ENCODE measurements at regions not wholly inside any gene's neighbourhood (a gene's known extent, or its start where the extent isn't known, plus 50 kb on each side); places are given as distances from the start of the nearest gene placed in this dataset.
"Not testable (repeated sequence)": the region's sequence is repeated elsewhere in the genome, so short reads cannot be mapped to it uniquely, and the experiment has no call there.

- DNase-seq = no peak
Measured at GRCh38 chr21:28580585-28580984, 412.1 kb downstream of the LTN1 start.

GRCh38 chr21:28579986-28580550 is 412.6 kb downstream of the LTN1 start:
- no peak for DNase-seq

GRCh38 chr21:28568692-28569091 is 424.0 kb downstream of the LTN1 start:
- no peak for DNase-seq

GRCh38 chr21:28563933-28564332 is 428.7 kb downstream of the LTN1 start:
- DNase-seq = not testable (repeated sequence)

- no peak for DNase-seq
Measured at GRCh38 chr21:28561772-28562171, 430.9 kb downstream of the LTN1 start.

GRCh38 chr21:28554660-28555475 is 437.8 kb downstream of the LTN1 start:
- DNase-seq = no peak

- no peak for DNase-seq
Measured at GRCh38 chr21:28550057-28550825, 442.4 kb downstream of the LTN1 start.

- DNase-seq = no peak
Measured at GRCh38 chr21:28548291-28548690, 444.4 kb downstream of the LTN1 start.

GRCh38 chr21:28547766-28548165 is 444.9 kb downstream of the LTN1 start:
- no peak for DNase-seq

GRCh38 chr21:28543975-28544374 is 448.7 kb downstream of the LTN1 start:
- DNase-seq = no peak

GRCh38 chr21:28541371-28542112 is 451.1 kb downstream of the LTN1 start:
- DNase-seq = no peak

GRCh38 chr21:28540514-28540913 is 452.2 kb downstream of the LTN1 start:
- DNase-seq = no peak

GRCh38 chr21:28539623-28539988 is 453.1 kb downstream of the LTN1 start:
- no peak for DNase-seq

GRCh38 chr21:28538987-28539622 is 453.6 kb downstream of the LTN1 start:
- no peak for DNase-seq

- no peak for DNase-seq
Measured at GRCh38 chr21:28537371-28538079, 455.2 kb downstream of the LTN1 start.

GRCh38 chr21:28532446-28532845 is 460.2 kb downstream of the LTN1 start:
- DNase-seq = no peak

GRCh38 chr21:28523367-28523766 is 469.3 kb downstream of the LTN1 start:
- DNase-seq = no peak

GRCh38 chr21:28522014-28522799 is 470.5 kb downstream of the LTN1 start:
- no peak for DNase-seq

GRCh38 chr21:28518630-28519029 is 474.0 kb downstream of the LTN1 start:
- DNase-seq = no peak

GRCh38 chr21:28516991-28517592 is 475.6 kb downstream of the LTN1 start:
- DNase-seq = peak; percentile 36

- DNase-seq = no peak
Measured at GRCh38 chr21:28516021-28516420, 476.7 kb downstream of the LTN1 start.

All from central memory CD4-positive, alpha-beta T cell (primary cell).